CD4-positive, alpha-beta memory T cell (primary cell): ENCODE measurements at regions not wholly inside any gene's neighbourhood (a gene's known extent, or its start where the extent isn't known, plus 50 kb on each side); places are given as distances from the start of the nearest gene placed in this dataset.

Experiments used
- CTCF ChIA-PET: fragments of 350-600 bp; sonication (Branson Sonifier 250); formaldehyde crosslinking; loops from one replicate; lab custom pipeline; 2021; ENCODE audit warnings: inconsistent platforms; ENCODE audit not compliant: partially characterized antibody; lab: Charles Lee
- POLR2A ChIA-PET: fragments of 350-600 bp; sonication (Branson Sonifier 250); formaldehyde crosslinking; loops from one replicate; lab custom pipeline; 2021; ENCODE audit not compliant: partially characterized antibody; lab: Charles Lee
- DNase-seq, 5 donors: peaks; one replicate each; pipeline versions ENCODE4 v3.0.0 to v3.0.0-alpha.2; 2020 to 2022; ENCODE audit warnings: mixed read lengths in 1 of 5
- H3K27ac ChIP-seq: one replicate; pipeline ENCODE4 v1.7.0; 2013; ENCODE audit warnings: low read depth, low read length
- H3K27me3 ChIP-seq: 2 replicates; pipeline ENCODE4 v1.7.0; 2013; ENCODE audit warnings: mild to moderate bottlenecking, low read length, moderate library complexity; ENCODE audit not compliant: insufficient read depth
- H3K36me3 ChIP-seq: 2 replicates; pipeline ENCODE4 v1.7.0; 2013; ENCODE audit warnings: mild to moderate bottlenecking, low read length, moderate library complexity; ENCODE audit not compliant: insufficient read depth
- H3K4me1 ChIP-seq: 2 replicates; pipeline ENCODE4 v1.7.0; 2013; ENCODE audit warnings: mild to moderate bottlenecking, low read length, moderate library complexity; ENCODE audit not compliant: insufficient read depth
- H3K4me3 ChIP-seq, 2 donors: one replicate each; pipeline ENCODE4 v1.7.0; 2013; ENCODE audit warnings: low read length in 2 of 2, mild to moderate bottlenecking in 1 of 2
- H3K9me3 ChIP-seq, 2 donors: one replicate each; pipeline ENCODE4 v1.7.0; 2013; ENCODE audit warnings: low read length in 2 of 2, control low read depth in 1 of 2; ENCODE audit not compliant: control insufficient read depth in 1 of 2
- H3K27ac Mint-ChIP-seq, 7 donors: one replicate each; pipeline ENCODE4 v1.8.0; 2020 to 2021; ENCODE audit warnings: mixed read lengths in 7 of 7, mild to moderate bottlenecking in 6 of 7, inconsistent platforms in 3 of 7, moderate library complexity in 3 of 7
- H3K27me3 Mint-ChIP-seq, 2 donors: one replicate each; pipeline ENCODE4 v1.8.0; 2020 to 2021; ENCODE audit warnings: mixed read lengths in 2 of 2
- H3K36me3 Mint-ChIP-seq, 2 donors: one replicate each; pipeline ENCODE4 v1.8.0; 2020 to 2021; ENCODE audit warnings: mixed read lengths in 2 of 2, inconsistent platforms in 1 of 2, mild to moderate bottlenecking in 1 of 2
- H3K4me1 Mint-ChIP-seq, 4 donors: one replicate each; pipeline ENCODE4 v1.8.0; 2020 to 2021; ENCODE audit warnings: mixed read lengths in 4 of 4, mild to moderate bottlenecking in 1 of 4
- H3K4me3 Mint-ChIP-seq, 8 donors: one replicate each; pipeline ENCODE4 v1.8.0; 2020 to 2021; ENCODE audit warnings: mixed read lengths in 8 of 8, mild to moderate bottlenecking in 7 of 8, moderate library complexity in 6 of 8, inconsistent platforms in 3 of 8
- H3K9me3 Mint-ChIP-seq, 8 donors: one replicate each; pipeline ENCODE4 v1.8.0; 2020 to 2021; ENCODE audit warnings: mixed read lengths in 8 of 8, mild to moderate bottlenecking in 5 of 8, inconsistent platforms in 3 of 8, moderate library complexity in 1 of 8
- intact Hi-C: fragments of 100-400 bp; cut with micrococcal nuclease; formaldehyde crosslinking; loops from one replicate; pipeline ENCODE4 v1.15.1; 2023

DNA sequence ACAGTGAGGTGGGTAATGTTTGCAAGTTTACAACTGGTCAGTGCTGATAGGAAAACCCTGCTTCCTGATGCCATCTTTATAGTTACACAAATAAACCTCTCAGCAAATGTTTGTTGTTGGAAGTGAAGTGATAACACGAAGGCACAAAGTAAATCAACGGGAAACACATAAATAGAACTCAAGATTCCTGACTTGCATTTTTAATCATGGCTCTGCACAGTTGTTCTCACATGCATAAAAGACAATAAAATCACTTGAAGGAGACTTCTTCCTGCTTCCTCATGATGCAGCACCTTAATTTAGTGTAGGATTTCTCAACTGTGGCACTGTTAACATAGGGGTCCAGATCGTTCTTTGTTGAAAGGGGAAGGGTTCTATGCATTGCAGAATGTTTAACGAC, 907.7 kb downstream of the RAB28 start:
- Histone ChIP-seq H3K27me3 (no peaks in the 10 kb centered on the region), H3K27ac (no peak overlapping the region), H3K4me1 (no peaks in the 10 kb centered on the region), H3K36me3 (no peaks in the 10 kb centered on the region), H3K4me3 (no peak overlapping the region), H3K9me3 (no peaks in the 10 kb centered on the region)
- intact Hi-C loops = no loop called here
- H3K27ac Mint-ChIP-seq = no peak overlapping the region
- DNase-seq = no peak
- H3K36me3 Mint-ChIP-seq = no peaks in the 10 kb centered on the region
- H3K9me3 Mint-ChIP-seq = peaks cover 0 to 10% (median 2%) of the 10 kb centered on the region in 8 donors
- H3K4me1 Mint-ChIP-seq = no peaks in the 10 kb centered on the region
- H3K4me3 Mint-ChIP-seq = no peak overlapping the region
- no peaks in the 10 kb centered on the region for H3K27me3 Mint-ChIP-seq
- CTCF ChIA-PET = no interaction called here
- POLR2A ChIA-PET = no interaction called here

DNA sequence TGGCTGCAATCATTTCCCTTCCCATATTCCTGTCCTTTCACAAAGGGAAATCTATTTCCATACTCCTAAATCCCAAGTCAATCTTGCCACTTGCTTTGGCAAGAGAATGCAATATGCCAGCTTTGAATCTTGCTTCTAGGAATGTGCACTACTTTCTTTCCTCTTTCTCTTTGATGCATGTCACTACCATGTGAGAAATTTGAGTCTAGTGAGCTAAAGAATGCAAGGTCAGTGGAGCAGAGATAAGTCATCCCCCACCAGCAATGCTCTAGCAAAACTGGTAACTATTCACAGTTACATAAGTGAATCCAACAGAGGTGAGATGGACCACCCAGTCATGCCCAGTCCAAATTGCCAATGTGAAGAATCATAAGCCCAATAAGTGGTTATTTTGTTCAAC, 910.4 kb downstream of the RAB28 start:
- no peaks in the 10 kb centered on the region for H3K36me3 ChIP-seq
- no peak for DNase-seq
- intact Hi-C loops = no loop called here

DNA sequence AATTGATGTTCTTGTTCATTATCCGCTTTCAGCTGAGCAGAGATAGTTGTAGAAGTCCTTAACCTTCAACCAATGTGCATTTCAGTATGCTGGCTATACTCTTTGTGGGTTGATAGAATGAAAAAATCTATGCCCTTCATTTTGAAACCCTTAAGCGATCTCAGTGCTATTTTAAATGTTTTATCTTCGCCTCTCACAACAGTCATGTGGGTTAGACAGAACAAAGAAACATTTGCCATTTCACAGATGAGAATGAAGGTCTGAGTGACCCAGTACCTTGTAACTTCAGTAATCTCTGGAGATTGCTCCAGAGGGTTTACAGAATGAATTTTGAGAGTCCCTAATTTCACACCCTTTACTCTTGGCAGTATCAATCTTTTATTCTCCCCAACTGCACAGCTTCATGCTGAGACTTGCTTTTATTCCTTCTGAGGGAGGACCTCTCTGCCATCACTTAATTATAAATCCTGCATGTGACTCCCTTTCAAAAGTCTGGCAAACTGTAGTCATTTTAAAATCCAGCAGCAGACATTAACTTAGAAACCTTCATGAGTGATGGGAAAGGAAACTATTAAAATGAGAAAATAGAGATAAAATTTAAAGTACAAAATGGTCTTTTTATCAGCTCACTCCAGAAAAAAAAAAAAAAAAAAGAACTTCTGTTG, 921.5 kb downstream of the RAB28 start:
- Histone ChIP-seq H3K9me3 (no peaks in the 10 kb centered on the region), H3K27ac (no peak overlapping the region), H3K4me1 (no peaks in the 10 kb centered on the region), H3K27me3 (no peaks in the 10 kb centered on the region), H3K4me3 (no peak overlapping the region), H3K36me3 (no peaks in the 10 kb centered on the region)
- no peak for DNase-seq
- peaks cover 0 to 6% (median under 1%) of the 10 kb centered on the region in 8 donors for H3K9me3 Mint-ChIP-seq
- H3K4me1 Mint-ChIP-seq = no peaks in the 10 kb centered on the region
- ChIA-PET CTCF (no interaction called here), POLR2A (no interaction called here)
- no peaks in the 10 kb centered on the region for H3K27me3 Mint-ChIP-seq
- H3K27ac Mint-ChIP-seq = no peak overlapping the region
- H3K36me3 Mint-ChIP-seq = no peaks in the 10 kb centered on the region
- intact Hi-C loops = no loop called here
- no peak overlapping the region for H3K4me3 Mint-ChIP-seq

More for the DNA sequence above, 910.4 kb downstream of the RAB28 start:
- Mint-ChIP-seq H3K36me3 (no peaks in the 10 kb centered on the region), H3K27me3 (no peaks in the 10 kb centered on the region), H3K27ac (no peak overlapping the region), H3K9me3 (peaks cover 0 to 10% (median 3%) of the 10 kb centered on the region in 8 donors), H3K4me3 (no peak overlapping the region), H3K4me1 (no peaks in the 10 kb centered on the region)
- no peaks in the 10 kb centered on the region for H3K27me3 ChIP-seq
- ChIA-PET CTCF (no interaction called here), POLR2A (no interaction called here)
- H3K4me1 ChIP-seq = no peaks in the 10 kb centered on the region
- no peak overlapping the region for H3K4me3 ChIP-seq
- H3K27ac ChIP-seq = no peak overlapping the region
- H3K9me3 ChIP-seq = no peaks in the 10 kb centered on the region

- no peak for DNase-seq
- H3K27ac ChIP-seq = no peak overlapping the region
- Mint-ChIP-seq H3K4me1 (no peaks in the 10 kb centered on the region), H3K27ac (no peak overlapping the region), H3K36me3 (no peaks in the 10 kb centered on the region), H3K27me3 (no peaks in the 10 kb centered on the region), H3K9me3 (peaks cover 0 to 6% (median 1%) of the 10 kb centered on the region in 8 donors), H3K4me3 (no peak overlapping the region)
- no peaks in the 10 kb centered on the region for H3K36me3 ChIP-seq
- intact Hi-C loops = no loop called here
- no peak overlapping the region for H3K4me3 ChIP-seq
- H3K4me1 ChIP-seq = no peaks in the 10 kb centered on the region
- H3K27me3 ChIP-seq = no peaks in the 10 kb centered on the region
- ChIA-PET POLR2A (no interaction called here), CTCF (no interaction called here)
- no peaks in the 10 kb centered on the region for H3K9me3 ChIP-seq
Observed at GRCh38 chr4:12562021-12562420, 922.1 kb downstream of the RAB28 start.

DNA sequence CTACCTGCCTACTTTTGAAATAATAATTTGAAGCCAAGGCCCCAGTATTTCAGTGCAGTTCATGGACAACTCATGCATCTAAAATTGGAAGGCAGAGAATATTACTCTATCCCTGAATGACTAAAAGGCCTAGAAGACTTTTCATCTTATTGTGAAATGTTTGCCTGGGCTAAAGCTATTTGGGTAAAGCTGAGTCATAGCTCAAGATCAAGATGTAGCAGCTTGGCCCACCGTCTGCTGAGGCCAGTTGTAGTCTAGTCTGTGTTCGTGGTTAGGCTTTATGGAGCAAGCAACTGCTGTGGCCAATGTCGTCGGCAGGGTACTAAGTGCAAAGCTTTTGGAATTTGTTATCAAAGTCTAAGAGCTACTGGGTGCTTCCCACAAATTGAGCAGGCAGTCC, 929.1 kb downstream of the RAB28 start:
- H3K36me3 ChIP-seq = no peaks in the 10 kb centered on the region
- DNase-seq = no peak
- Mint-ChIP-seq H3K27ac (no peak overlapping the region), H3K4me1 (no peaks in the 10 kb centered on the region), H3K36me3 (no peaks in the 10 kb centered on the region), H3K27me3 (peaks cover 0 to 1% of the 10 kb centered on the region in 2 donors), H3K9me3 (peaks cover 0 to 22% (median 6%) of the 10 kb centered on the region in 8 donors), H3K4me3 (no peak overlapping the region)
- H3K27ac ChIP-seq = no peak overlapping the region
- ChIA-PET POLR2A (no interaction called here), CTCF (no interaction called here)
- no peaks in the 10 kb centered on the region for H3K4me1 ChIP-seq
- no peak overlapping the region for H3K4me3 ChIP-seq
- no peaks in the 10 kb centered on the region for H3K27me3 ChIP-seq
- H3K9me3 ChIP-seq = no peaks in the 10 kb centered on the region
- intact Hi-C loops = no loop called here

- H3K36me3 Mint-ChIP-seq = no peaks in the 10 kb centered on the region
- Histone ChIP-seq H3K27ac (no peak overlapping the region), H3K36me3 (no peaks in the 10 kb centered on the region), H3K9me3 (no peaks in the 10 kb centered on the region), H3K4me1 (no peaks in the 10 kb centered on the region), H3K4me3 (no peak overlapping the region), H3K27me3 (no peaks in the 10 kb centered on the region)
- no peak overlapping the region for H3K27ac Mint-ChIP-seq
- H3K9me3 Mint-ChIP-seq = peaks cover 0 to 9% (median 3%) of the 10 kb centered on the region in 8 donors
- no peak for DNase-seq
- ChIA-PET CTCF (no interaction called here), POLR2A (no interaction called here)
- H3K4me1 Mint-ChIP-seq = no peaks in the 10 kb centered on the region
- H3K4me3 Mint-ChIP-seq = no peak overlapping the region
- H3K27me3 Mint-ChIP-seq = no peaks in the 10 kb centered on the region
- intact Hi-C loops = no loop called here
Observed at GRCh38 chr4:12548678-12549077, 935.5 kb downstream of the RAB28 start.

DNA sequence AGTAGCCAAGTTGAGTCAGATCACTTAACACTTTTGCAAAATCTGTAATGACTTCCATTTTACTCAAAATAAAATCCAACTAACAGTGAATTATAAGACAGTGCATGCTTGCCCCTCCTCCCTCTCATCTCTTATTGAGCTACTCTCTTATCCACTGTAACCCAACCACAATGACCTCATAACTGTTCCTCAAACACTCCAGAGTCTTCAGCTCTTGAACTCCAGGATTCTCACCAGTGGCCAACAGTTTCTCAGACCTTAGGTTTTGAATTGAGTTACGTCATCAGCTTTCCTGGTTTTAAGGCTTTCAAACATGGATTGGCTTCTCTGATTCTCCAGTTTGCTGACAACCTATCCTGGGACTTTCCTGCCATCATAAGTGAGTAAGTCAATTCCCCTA, 938.3 kb downstream of the RAB28 start:
- H3K36me3 Mint-ChIP-seq = no peaks in the 10 kb centered on the region
- H3K4me3 Mint-ChIP-seq = no peak overlapping the region
- no peaks in the 10 kb centered on the region for H3K9me3 ChIP-seq
- peaks cover 0 to 3% (median 0%) of the 10 kb centered on the region in 8 donors for H3K9me3 Mint-ChIP-seq
- H3K4me1 Mint-ChIP-seq = no peaks in the 10 kb centered on the region
- no peaks in the 10 kb centered on the region for H3K4me1 ChIP-seq
- intact Hi-C loops = no loop called here
- no peak overlapping the region for H3K4me3 ChIP-seq
- no peak for DNase-seq
- ChIA-PET POLR2A (no interaction called here), CTCF (no interaction called here)
- H3K27ac ChIP-seq = no peak overlapping the region
- no peaks in the 10 kb centered on the region for H3K27me3 ChIP-seq
- no peaks in the 10 kb centered on the region for H3K27me3 Mint-ChIP-seq
- no peak overlapping the region for H3K27ac Mint-ChIP-seq
- no peaks in the 10 kb centered on the region for H3K36me3 ChIP-seq
